Adrenal gland (tissue), 5 donors: ENCODE measurements at regions not wholly inside any gene's neighbourhood (a gene's known extent, or its start where the extent isn't known, plus 50 kb on each side); places are given as distances from the start of the nearest gene placed in this dataset.

Experiments
- POLR2A ChIP-seq, 2 donors: fragments of 450-650 bp; IDR thresholded peaks; one replicate each; pipeline ENCODE4 v1.6.1; 2017; ENCODE audit warnings: antibody characterized with exemption in 2 of 2, mild to moderate bottlenecking in 2 of 2, moderate library complexity in 1 of 2
- TF ChIP-seq, protein P1 (sequence below), 6 experiments: fragments of 450-650 bp in 4 of 6; fragments of 200-600 bp in 2 of 6; sonication (generic) in 1 of 6; IDR thresholded peaks; 1 replicate in 5 of 6; 2 replicates in 1 of 6; pipeline versions ENCODE4 v1.5.1 to v1.8.0; 2016 to 2021; ENCODE audit warnings: antibody characterized with exemption in 6 of 6, mild to moderate bottlenecking in 2 of 6, moderate library complexity in 1 of 6
- donor health status: DM: no; HTN: no; CAD: no.

DNA sequence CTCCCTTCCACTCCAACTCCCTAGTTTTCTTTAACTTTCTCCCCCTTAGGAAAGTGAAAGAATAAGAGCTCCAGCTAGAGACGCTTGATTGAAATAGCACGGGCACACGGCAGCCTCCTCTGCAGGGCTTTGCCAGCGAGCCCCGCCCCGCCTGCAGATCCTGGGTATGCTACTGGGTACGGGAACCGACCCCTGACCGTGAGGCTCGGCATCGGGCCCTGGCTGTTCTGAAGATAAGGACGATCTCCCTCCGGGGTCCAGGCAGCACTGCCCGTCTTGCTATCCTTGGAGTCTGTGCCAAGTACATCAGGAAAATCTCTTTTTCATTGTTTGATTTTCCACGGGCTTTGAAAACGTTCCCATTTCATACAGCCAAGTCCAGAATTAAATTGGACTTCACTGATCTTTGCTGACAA, 284.5 kb downstream of the MTX2 start:
- TF ChIP-seq, protein P1, sequence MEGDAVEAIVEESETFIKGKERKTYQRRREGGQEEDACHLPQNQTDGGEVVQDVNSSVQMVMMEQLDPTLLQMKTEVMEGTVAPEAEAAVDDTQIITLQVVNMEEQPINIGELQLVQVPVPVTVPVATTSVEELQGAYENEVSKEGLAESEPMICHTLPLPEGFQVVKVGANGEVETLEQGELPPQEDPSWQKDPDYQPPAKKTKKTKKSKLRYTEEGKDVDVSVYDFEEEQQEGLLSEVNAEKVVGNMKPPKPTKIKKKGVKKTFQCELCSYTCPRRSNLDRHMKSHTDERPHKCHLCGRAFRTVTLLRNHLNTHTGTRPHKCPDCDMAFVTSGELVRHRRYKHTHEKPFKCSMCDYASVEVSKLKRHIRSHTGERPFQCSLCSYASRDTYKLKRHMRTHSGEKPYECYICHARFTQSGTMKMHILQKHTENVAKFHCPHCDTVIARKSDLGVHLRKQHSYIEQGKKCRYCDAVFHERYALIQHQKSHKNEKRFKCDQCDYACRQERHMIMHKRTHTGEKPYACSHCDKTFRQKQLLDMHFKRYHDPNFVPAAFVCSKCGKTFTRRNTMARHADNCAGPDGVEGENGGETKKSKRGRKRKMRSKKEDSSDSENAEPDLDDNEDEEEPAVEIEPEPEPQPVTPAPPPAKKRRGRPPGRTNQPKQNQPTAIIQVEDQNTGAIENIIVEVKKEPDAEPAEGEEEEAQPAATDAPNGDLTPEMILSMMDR (IDR thresholded peaks at IDR 0.05): no peak
- TF ChIP-seq POLR2A (IDR thresholded peaks at IDR 0.05): peak in 1 of 2 donors; percentile 2
